Osteoblast (primary cell): ENCODE measurements at regions not wholly inside any gene's neighbourhood (a gene's known extent, or its start where the extent isn't known, plus 50 kb on each side); places are given as distances from the start of the nearest gene placed in this dataset.

Experiments used
- DNase-seq: peaks from one replicate; pipeline ENCODE4 v3.0.0; 2011; ENCODE audit warnings: low spot score, mixed read lengths; ENCODE audit not compliant: insufficient read length; ENCODE audit errors: missing footprints
- H2AFZ ChIP-seq: 2 replicates; pipeline ENCODE4 v1.6.0; 2011; ENCODE audit warnings: mild to moderate bottlenecking, low read length
- H3K27ac ChIP-seq: 2 replicates; pipeline ENCODE4 v1.5.1; 2011; ENCODE audit warnings: mild to moderate bottlenecking, low read depth, low read length, moderate library complexity
- H3K27me3 ChIP-seq: 2 replicates; pipeline ENCODE4 v1.6.0; 2012; ENCODE audit warnings: mild to moderate bottlenecking, control low read depth, inconsistent platforms, low read length, moderate library complexity; ENCODE audit not compliant: insufficient read depth
- H3K36me3 ChIP-seq: 2 replicates; pipeline ENCODE4 v1.5.1; 2011; ENCODE audit warnings: mild to moderate bottlenecking, low read length, control low read depth, moderate library complexity; ENCODE audit not compliant: insufficient read depth
- H3K4me1 ChIP-seq: 2 replicates; pipeline ENCODE4 v1.5.1; 2011; ENCODE audit warnings: mild to moderate bottlenecking, low read length, control low read depth, moderate library complexity; ENCODE audit not compliant: insufficient read depth
- H3K4me2 ChIP-seq: 2 replicates; pipeline ENCODE4 v1.6.0; 2011; ENCODE audit warnings: mild to moderate bottlenecking, low read length; ENCODE audit not compliant: insufficient read depth
- H3K4me3 ChIP-seq: fragments of 200-600 bp; sonication (generic); 3 replicates; pipeline ENCODE4 v1.5.1; 2012; ENCODE audit warnings: mild to moderate bottlenecking, low read length, inconsistent platforms; ENCODE audit not compliant: insufficient read depth
- H3K79me2 ChIP-seq: 2 replicates; pipeline ENCODE4 v1.6.0; 2012; ENCODE audit warnings: mild to moderate bottlenecking, low read length, control low read depth, inconsistent platforms; ENCODE audit not compliant: insufficient read depth
- H3K9me3 ChIP-seq: 2 replicates; pipeline ENCODE4 v1.5.1; 2011; ENCODE audit warnings: low read depth, low read length, control low read depth
- H4K20me1 ChIP-seq: 2 replicates; pipeline ENCODE4 v1.6.0; 2012; ENCODE audit warnings: mild to moderate bottlenecking, low read length, control low read depth; ENCODE audit not compliant: insufficient read depth
- CTCF ChIP-seq: IDR thresholded peaks from 2 replicates; pipeline ENCODE4 v1.5.1; 2011; ENCODE audit warnings: mild to moderate bottlenecking, low read depth, low read length, moderate library complexity; ENCODE audit errors: extremely low read depth

- no peaks in the 10 kb centered on the region for H4K20me1 ChIP-seq
- H2AFZ ChIP-seq: no peak overlapping the region
- H3K36me3 ChIP-seq: no peaks in the 10 kb centered on the region
- no peaks in the 10 kb centered on the region for H3K9me3 ChIP-seq
- no peak overlapping the region for H3K27ac ChIP-seq
- no peaks in the 10 kb centered on the region for H3K79me2 ChIP-seq
- no peak for DNase-seq
- TF ChIP-seq CTCF: no peak
- no peak overlapping the region for H3K4me2 ChIP-seq
- no peak overlapping the region for H3K4me3 ChIP-seq
- no peaks in the 10 kb centered on the region for H3K27me3 ChIP-seq
- no peaks in the 10 kb centered on the region for H3K4me1 ChIP-seq
Observed at GRCh38 chr2:67208887-67209500, 188.1 kb upstream of the ETAA1 start.

- peak; percentile 23 for DNase-seq
- H3K4me1 ChIP-seq: no peaks in the 10 kb centered on the region
- TF ChIP-seq CTCF: no peak
- H4K20me1 ChIP-seq: no peaks in the 10 kb centered on the region
- H3K36me3 ChIP-seq: no peaks in the 10 kb centered on the region
- no peaks in the 10 kb centered on the region for H3K9me3 ChIP-seq
- no peak overlapping the region for H3K27ac ChIP-seq
- H3K79me2 ChIP-seq: no peaks in the 10 kb centered on the region
- no peak overlapping the region for H3K4me3 ChIP-seq
- no peak overlapping the region for H2AFZ ChIP-seq
- H3K27me3 ChIP-seq: no peaks in the 10 kb centered on the region
- H3K4me2 ChIP-seq: no peak overlapping the region
Observed at GRCh38 chr2:67210430-67210829, 186.7 kb upstream of the ETAA1 start.

- DNase-seq: no peak
- no peaks in the 10 kb centered on the region for H3K79me2 ChIP-seq
- no peak for TF ChIP-seq CTCF
- H2AFZ ChIP-seq: no peak overlapping the region
- no peaks in the 10 kb centered on the region for H3K36me3 ChIP-seq
- H4K20me1 ChIP-seq: no peaks in the 10 kb centered on the region
- no peak overlapping the region for H3K4me3 ChIP-seq
- no peaks in the 10 kb centered on the region for H3K27me3 ChIP-seq
- no peaks in the 10 kb centered on the region for H3K9me3 ChIP-seq
- no peaks in the 10 kb centered on the region for H3K4me1 ChIP-seq
- no peak overlapping the region for H3K27ac ChIP-seq
- H3K4me2 ChIP-seq: no peak overlapping the region
Observed at GRCh38 chr2:67212203-67212602, 184.9 kb upstream of the ETAA1 start.

- H2AFZ ChIP-seq: no peak overlapping the region
- no peak overlapping the region for H3K4me2 ChIP-seq
- no peak overlapping the region for H3K27ac ChIP-seq
- no peaks in the 10 kb centered on the region for H3K9me3 ChIP-seq
- H3K36me3 ChIP-seq: no peaks in the 10 kb centered on the region
- no peaks in the 10 kb centered on the region for H4K20me1 ChIP-seq
- H3K79me2 ChIP-seq: no peaks in the 10 kb centered on the region
- no peak for DNase-seq
- no peaks in the 10 kb centered on the region for H3K4me1 ChIP-seq
- H3K4me3 ChIP-seq: no peak overlapping the region
- no peak for TF ChIP-seq CTCF
- no peaks in the 10 kb centered on the region for H3K27me3 ChIP-seq
Observed at GRCh38 chr2:67213270-67213670, 183.9 kb upstream of the ETAA1 start.
